AG04450 (cell line): ENCODE measurements at regions not wholly inside any gene's neighbourhood (a gene's known extent, or its start where the extent isn't known, plus 50 kb on each side); places are given as distances from the start of the nearest gene placed in this dataset.

ENCODE experiments used
- CTCF ChIA-PET: fragments of 300-600, 350-600 bp; formaldehyde crosslinking; extraction: SDS; loops from one replicate; lab custom pipeline; 2022; ENCODE audit warnings: antibody characterized with exemption, inconsistent platforms; lab: Charles Lee
- POLR2A ChIA-PET: fragments of 350-600 bp; formaldehyde crosslinking; extraction: SDS; loops from one replicate; lab custom pipeline; 2021; ENCODE audit warnings: antibody characterized with exemption, inconsistent platforms; lab: Yijun Ruan, JAX
- DNase-seq: peaks from one replicate; pipeline ENCODE4 v3.0.0-alpha.2; 2011; ENCODE audit warnings: low read depth, low spot score
- H3K27ac ChIP-seq: one replicate; pipeline ENCODE4 v1.5.1; 2012; ENCODE audit warnings: low read depth, low read length, control low read depth
- H3K27me3 ChIP-seq: one replicate; pipeline ENCODE4 v1.6.0; 2012; ENCODE audit warnings: low read length; ENCODE audit not compliant: control insufficient read depth, insufficient read depth
- H3K4me3 ChIP-seq: 2 replicates; pipeline ENCODE4 v1.5.1; 2011; ENCODE audit warnings: mild to moderate bottlenecking, low read depth, low read length, control low read depth
- H3K9me3 ChIP-seq: 2 replicates; pipeline ENCODE4 v1.5.1; 2012; ENCODE audit warnings: low read length; ENCODE audit not compliant: control insufficient read depth, insufficient read depth
- CTCF ChIP-seq: IDR thresholded peaks from 2 replicates; pipeline ENCODE4 v1.5.1; 2011; ENCODE audit warnings: low read depth, low read length, control low read depth, inconsistent platforms

GRCh38 chr9:81472701-81473100, 216.6 kb downstream of the TLE1 start:
- CTCF ChIA-PET: no interaction called here
- H3K4me3 ChIP-seq: no peak overlapping the region
- POLR2A ChIA-PET: interaction anchor here (1.2 kb wide), 1 partner anchor 41 kb away, joined by 5 read pairs; no protein-coding TSS in a partner anchor
- no peak overlapping the region for H3K27ac ChIP-seq
- no peak for DNase-seq
- H3K27me3 ChIP-seq: no peaks in the 10 kb centered on the region
- TF ChIP-seq CTCF: no peak
- no peaks in the 10 kb centered on the region for H3K9me3 ChIP-seq

- H3K27me3 ChIP-seq: no peaks in the 10 kb centered on the region
- CTCF ChIA-PET: no interaction called here
- no peaks in the 10 kb centered on the region for H3K9me3 ChIP-seq
- TF ChIP-seq CTCF: no peak
- no peak overlapping the region for H3K27ac ChIP-seq
- DNase-seq: no peak
- POLR2A ChIA-PET: no interaction called here
- no peak overlapping the region for H3K4me3 ChIP-seq
Observed at GRCh38 chr9:81470864-81471263, 218.5 kb downstream of the TLE1 start.

GRCh38 chr9:81468084-81468595, 221.2 kb downstream of the TLE1 start:
- CTCF ChIA-PET: no interaction called here
- H3K4me3 ChIP-seq: no peak overlapping the region
- no peaks in the 10 kb centered on the region for H3K27me3 ChIP-seq
- no peak for TF ChIP-seq CTCF
- no peak overlapping the region for H3K27ac ChIP-seq
- no peaks in the 10 kb centered on the region for H3K9me3 ChIP-seq
- POLR2A ChIA-PET: no interaction called here
- DNase-seq: no peak

- Histone ChIP-seq H3K27me3 (no peaks in the 10 kb centered on the region), H3K4me3 (no peak overlapping the region), H3K27ac (no peak overlapping the region), H3K9me3 (no peaks in the 10 kb centered on the region)
- DNase-seq: no peak
- no peak for TF ChIP-seq CTCF
- POLR2A ChIA-PET: no interaction called here
- CTCF ChIA-PET: no interaction called here
Observed at GRCh38 chr9:81466981-81467380, 222.4 kb downstream of the TLE1 start.

- no peak for DNase-seq
- peak; percentile 37 for TF ChIP-seq CTCF
- Histone ChIP-seq H3K4me3 (no peak overlapping the region), H3K27ac (no peak overlapping the region), H3K9me3 (no peaks in the 10 kb centered on the region), H3K27me3 (no peaks in the 10 kb centered on the region)
- CTCF ChIA-PET: interaction anchor here (0.8 to 1.6 kb wide), 2 partner anchors 9 to 58 kb away, joined by 3 to 4 read pairs; no protein-coding TSS in a partner anchor
- POLR2A ChIA-PET: no interaction called here
Observed at GRCh38 chr9:81465468-81466011, 223.8 kb downstream of the TLE1 start.
